ENCODE measurements at regions not wholly inside any gene's neighbourhood (a gene's known extent, or its start where the extent isn't known, plus 50 kb on each side); places are given as distances from the start of the nearest gene placed in this dataset.

DNA sequence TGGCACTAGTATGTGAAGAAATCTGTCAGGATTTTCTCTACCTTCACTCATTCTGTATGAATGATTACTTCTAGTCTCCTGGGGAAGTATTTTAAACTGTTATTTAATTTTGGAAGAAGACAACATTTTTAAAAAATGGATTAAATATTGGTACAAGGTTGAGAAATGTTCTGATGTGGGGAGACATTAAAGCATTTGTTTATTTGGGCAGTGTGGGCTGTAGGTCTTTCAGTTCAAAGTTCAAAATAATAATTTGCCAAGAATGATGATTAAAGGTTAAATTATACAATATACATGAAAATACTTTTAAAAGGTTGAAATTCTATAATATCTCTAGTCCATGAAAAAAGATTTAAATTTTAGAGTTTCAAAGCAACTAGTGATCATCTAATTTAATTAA, 194.7 kb downstream of the NHLRC3 start:
- DNase-seq (ENCODE audit: low read depth, low spot score) (no peak), ATAC-seq (no peak)
- no TSS peak for BruUV-seq (replicated peaks)
- H3K36me3 ChIP-seq (ENCODE audit: control insufficient read depth, insufficient read depth, low read length) = no peaks in the 10 kb centered on the region
- intact Hi-C loops (cut with micrococcal nuclease; ENCODE audit: unreplicated experiment) (no loop called here), in situ Hi-C loops (cut with HindIII; ENCODE audit: low pct_unique_long_range_greater_than_20kb, low sequenced_read_pairs) (no loop called here)
- POLR2A ChIA-PET = no interaction called here
- H3K4me3 ChIP-seq (ENCODE audit: low read depth in 2 of 2, low read length in 2 of 2) = no peak overlapping the region
- no peaks in the 10 kb centered on the region for H3K4me1 ChIP-seq (ENCODE audit: control insufficient read depth, insufficient read depth, low read length)
- no peak overlapping the region for H3K27ac ChIP-seq (ENCODE audit: low read length)
- H3K9me3 ChIP-seq (ENCODE audit: control insufficient read depth, insufficient read depth, low read depth, low read length) = no peaks in the 10 kb centered on the region
- CTCF ChIA-PET = no interaction called here
- TF ChIP-seq TCF7L2 (IDR thresholded peaks at IDR 0.05; ENCODE audit: low read depth, low read length) = no peak
- TF ChIP-seq, protein P1, sequence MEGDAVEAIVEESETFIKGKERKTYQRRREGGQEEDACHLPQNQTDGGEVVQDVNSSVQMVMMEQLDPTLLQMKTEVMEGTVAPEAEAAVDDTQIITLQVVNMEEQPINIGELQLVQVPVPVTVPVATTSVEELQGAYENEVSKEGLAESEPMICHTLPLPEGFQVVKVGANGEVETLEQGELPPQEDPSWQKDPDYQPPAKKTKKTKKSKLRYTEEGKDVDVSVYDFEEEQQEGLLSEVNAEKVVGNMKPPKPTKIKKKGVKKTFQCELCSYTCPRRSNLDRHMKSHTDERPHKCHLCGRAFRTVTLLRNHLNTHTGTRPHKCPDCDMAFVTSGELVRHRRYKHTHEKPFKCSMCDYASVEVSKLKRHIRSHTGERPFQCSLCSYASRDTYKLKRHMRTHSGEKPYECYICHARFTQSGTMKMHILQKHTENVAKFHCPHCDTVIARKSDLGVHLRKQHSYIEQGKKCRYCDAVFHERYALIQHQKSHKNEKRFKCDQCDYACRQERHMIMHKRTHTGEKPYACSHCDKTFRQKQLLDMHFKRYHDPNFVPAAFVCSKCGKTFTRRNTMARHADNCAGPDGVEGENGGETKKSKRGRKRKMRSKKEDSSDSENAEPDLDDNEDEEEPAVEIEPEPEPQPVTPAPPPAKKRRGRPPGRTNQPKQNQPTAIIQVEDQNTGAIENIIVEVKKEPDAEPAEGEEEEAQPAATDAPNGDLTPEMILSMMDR (IDR thresholded peaks at IDR 0.05) = no peak
- TF ChIP-seq REST (IDR thresholded peaks at IDR 0.05; ENCODE audit: insufficient read depth in 1 of 2, low read depth in 2 of 2, low read length in 1 of 2) = no peak
- TF ChIP-seq SIN3A (IDR thresholded peaks at IDR 0.05; ENCODE audit: borderline replicate concordance, insufficient read depth, low read depth, low read length) = no peak
- no peak for TF ChIP-seq POLR2AphosphoS5 (IDR thresholded peaks at IDR 0.05; ENCODE audit: low read depth, low read length)
- no peaks in the 10 kb centered on the region for H3K27me3 ChIP-seq (ENCODE audit: control insufficient read depth, insufficient read depth, low read length)

- ATAC-seq (no peak), DNase-seq (ENCODE audit: low read depth, low spot score) (no peak)
- H3K27me3 ChIP-seq (ENCODE audit: control insufficient read depth, insufficient read depth, low read length) = no peaks in the 10 kb centered on the region
- intact Hi-C loops (cut with micrococcal nuclease; ENCODE audit: unreplicated experiment) (no loop called here), in situ Hi-C loops (cut with HindIII; ENCODE audit: low pct_unique_long_range_greater_than_20kb, low sequenced_read_pairs) (no loop called here)
- POLR2A ChIA-PET = no interaction called here
- H3K4me1 ChIP-seq (ENCODE audit: control insufficient read depth, insufficient read depth, low read length) = no peaks in the 10 kb centered on the region
- H3K27ac ChIP-seq (ENCODE audit: low read length) = no peak overlapping the region
- TF ChIP-seq, protein P1 (IDR thresholded peaks at IDR 0.05) = no peak
- no peak for TF ChIP-seq POLR2AphosphoS5 (IDR thresholded peaks at IDR 0.05; ENCODE audit: low read depth, low read length)
- no peak for TF ChIP-seq SIN3A (IDR thresholded peaks at IDR 0.05; ENCODE audit: borderline replicate concordance, insufficient read depth, low read depth, low read length)
- TF ChIP-seq REST (IDR thresholded peaks at IDR 0.05; ENCODE audit: insufficient read depth in 1 of 2, low read depth in 2 of 2, low read length in 1 of 2) = no peak
- no peak for TF ChIP-seq TCF7L2 (IDR thresholded peaks at IDR 0.05; ENCODE audit: low read depth, low read length)
- H3K9me3 ChIP-seq (ENCODE audit: control insufficient read depth, insufficient read depth, low read depth, low read length) = no peaks in the 10 kb centered on the region
- no peaks in the 10 kb centered on the region for H3K36me3 ChIP-seq (ENCODE audit: control insufficient read depth, insufficient read depth, low read length)
- H3K4me3 ChIP-seq (ENCODE audit: low read depth in 2 of 2, low read length in 2 of 2) = no peak overlapping the region
- CTCF ChIA-PET = no interaction called here
- no TSS peak for BruUV-seq (replicated peaks)
These were observed 195.3 kb downstream of the NHLRC3 start for GRCh38 chr13:39233519-39233918.
